HEK293T (cell line): ENCODE measurements at regions not wholly inside any gene's neighbourhood (a gene's known extent, or its start where the extent isn't known, plus 50 kb on each side); places are given as distances from the start of the nearest gene placed in this dataset.

Experiments
- BHLHE40 ChIP-seq: fragments of 450-650 bp; IDR thresholded peaks from 2 replicates; pipeline ENCODE4 v1.6.1; 2016; ENCODE audit warnings: mild to moderate bottlenecking, moderate library complexity, borderline replicate concordance
- CTBP1 ChIP-seq: fragments of 450-650 bp; IDR thresholded peaks from 2 replicates; pipeline ENCODE4 v1.6.1; 2016; ENCODE audit warnings: borderline replicate concordance
- FOXA1 ChIP-seq: fragments of 450-650 bp; IDR thresholded peaks from 2 replicates; pipeline ENCODE4 v1.6.1; 2016; ENCODE audit warnings: mild to moderate bottlenecking
- FOXK2 ChIP-seq: fragments of 450-650 bp; IDR thresholded peaks from 2 replicates; pipeline ENCODE4 v1.6.1; 2016; ENCODE audit warnings: mild to moderate bottlenecking
- FOXM1 ChIP-seq: fragments of 450-650 bp; IDR thresholded peaks from 2 replicates; pipeline ENCODE4 v1.6.1; 2017; ENCODE audit warnings: mild to moderate bottlenecking, borderline replicate concordance
- HDGF ChIP-seq: fragments of 450-650 bp; IDR thresholded peaks from 2 replicates; pipeline ENCODE4 v1.6.1; 2017; ENCODE audit warnings: antibody characterized with exemption, borderline replicate concordance
- LEF1 ChIP-seq: fragments of 450-650 bp; IDR thresholded peaks from 2 replicates; pipeline ENCODE4 v1.6.1; 2017; ENCODE audit warnings: mild to moderate bottlenecking, borderline replicate concordance
- NFRKB ChIP-seq: fragments of 450-650 bp; IDR thresholded peaks from 2 replicates; pipeline ENCODE4 v1.6.1; 2016; ENCODE audit warnings: mild to moderate bottlenecking, moderate library complexity
- SP1 ChIP-seq: fragments of 450-650 bp; IDR thresholded peaks from 2 replicates; pipeline ENCODE4 v1.6.1; 2017
- SUZ12 ChIP-seq: fragments of 450-650 bp; IDR thresholded peaks from 2 replicates; pipeline ENCODE4 v1.6.1; 2016; ENCODE audit warnings: mild to moderate bottlenecking
- ZNF384 ChIP-seq: fragments of 450-650 bp; IDR thresholded peaks from 2 replicates; pipeline ENCODE4 v1.6.1; 2016

GRCh38 chr3:106530367-106530766 lies 661.6 kb upstream of the CBLB start:
- TF ChIP-seq LEF1 (no peak), ZNF384 (no peak), BHLHE40 (no peak), NFRKB (no peak), CTBP1 (no peak), FOXA1 (no peak), FOXM1 (no peak), SP1 (no peak), HDGF (no peak), FOXK2 (no peak), SUZ12 (no peak)
